GM12891 (cell line): ENCODE measurements at regions not wholly inside any gene's neighbourhood (a gene's known extent, or its start where the extent isn't known, plus 50 kb on each side); places are given as distances from the start of the nearest gene placed in this dataset.

ENCODE experiments used
- PAX5 ChIP-seq: IDR thresholded peaks from 2 replicates; pipeline ENCODE4 v1.6.1; 2011; ENCODE audit warnings: low read length, moderate library complexity, mild to moderate bottlenecking; ENCODE audit not compliant: insufficient read depth, severe bottlenecking
- POLR2A ChIP-seq: IDR thresholded peaks from 2 replicates; pipeline ENCODE4 v1.6.1; 2011; ENCODE audit warnings: low read depth, low read length, control low read depth
- POLR2AphosphoS5 ChIP-seq: IDR thresholded peaks from 2 replicates; pipeline ENCODE4 v1.6.1; 2011; ENCODE audit warnings: low read depth, low read length, control low read depth
- POU2F2 ChIP-seq: IDR thresholded peaks from 2 replicates; pipeline ENCODE4 v1.6.1; 2011; ENCODE audit warnings: low read depth, mild to moderate bottlenecking, control low read depth, low read length, moderate library complexity
- SPI1 ChIP-seq: IDR thresholded peaks from 2 replicates; pipeline ENCODE4 v1.6.1; 2011; ENCODE audit warnings: low read depth, low read length, control low read depth
- TAF1 ChIP-seq: IDR thresholded peaks from 2 replicates; pipeline ENCODE4 v1.6.1; 2011; ENCODE audit warnings: low read depth, low read length, control low read depth

GRCh38 chr4:189073739-189074138, 866.9 kb upstream of the FRG1 start:
- no peak for TF ChIP-seq POLR2A
- no peak for TF ChIP-seq POLR2AphosphoS5
- no peak for TF ChIP-seq SPI1
- TF ChIP-seq TAF1 = no peak
- TF ChIP-seq PAX5 = no peak
- TF ChIP-seq POU2F2 = no peak
